HG02588 (cell line): ENCODE measurements at regions not wholly inside any gene's neighbourhood (a gene's known extent, or its start where the extent isn't known, plus 50 kb on each side); places are given as distances from the start of the nearest gene placed in this dataset.

ENCODE experiments used
- ATAC-seq: cut with Tn5 transposase; IDR thresholded peaks from one replicate; pipeline ENCODE4 v1.9.1; 2021; ENCODE audit warnings: mild to moderate bottlenecking, moderate library complexity; ENCODE audit not compliant: unreplicated experiment

DNA sequence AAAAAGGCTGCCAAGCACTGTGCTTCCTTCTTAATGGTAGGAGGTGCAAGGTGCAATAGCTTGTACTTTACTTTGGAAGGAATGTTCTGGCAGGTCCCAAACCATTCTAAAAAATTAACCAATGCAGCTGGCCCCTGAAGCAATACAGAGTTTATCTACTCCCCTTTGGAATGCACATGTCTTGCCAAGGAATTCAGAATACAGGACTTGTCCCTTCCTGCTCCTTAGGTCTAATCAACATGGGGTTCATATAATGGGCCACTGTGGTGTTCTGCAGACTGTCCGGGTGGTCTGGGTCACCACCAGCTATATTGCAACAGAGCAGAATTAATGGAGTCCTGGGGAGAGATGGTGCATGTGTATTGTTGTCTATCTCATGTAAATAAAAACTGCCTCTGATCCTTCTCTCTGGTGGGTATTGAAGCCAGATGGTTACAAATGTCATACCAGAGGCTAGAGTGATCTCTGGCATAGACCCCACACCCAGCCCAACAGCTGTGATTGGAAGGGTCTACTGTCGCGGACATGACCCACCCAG is 112.8 kb downstream of the RIPK4 start:
- no peak for ATAC-seq

DNA sequence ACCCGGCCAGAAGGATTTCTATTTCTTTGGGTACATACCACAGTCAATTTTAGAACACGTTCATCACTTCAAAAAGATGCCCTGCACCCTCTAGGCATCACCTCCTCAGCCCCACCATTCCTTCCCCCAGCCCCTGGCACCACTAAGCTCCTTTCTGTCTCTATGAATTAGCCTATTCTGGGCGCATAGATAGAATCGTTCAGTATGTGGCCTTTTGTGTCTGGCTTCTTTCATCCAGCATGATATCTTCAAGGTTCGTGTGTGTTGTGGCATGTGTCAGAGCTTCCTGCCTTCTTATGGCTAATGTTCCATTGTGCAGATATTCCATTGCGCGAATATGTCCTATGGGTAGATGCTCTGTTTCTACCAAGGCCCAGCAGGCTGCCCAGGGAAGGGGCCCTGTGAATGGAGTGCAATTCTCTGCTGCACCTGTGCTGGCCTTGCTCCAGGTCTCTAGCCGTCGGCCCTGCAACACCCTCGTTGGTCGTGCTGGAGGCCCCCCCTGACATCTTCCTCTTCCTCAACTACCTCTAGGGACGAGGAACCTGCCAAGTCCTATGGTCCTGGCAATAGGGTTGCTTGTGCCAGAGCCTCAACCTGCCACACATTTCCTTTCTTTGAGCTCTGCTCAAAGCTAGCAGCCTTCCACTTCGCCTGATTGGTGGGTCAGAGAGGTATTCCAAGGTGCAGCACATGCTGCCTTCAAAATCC is 113.5 kb downstream of the RIPK4 start:
- ATAC-seq = no peak

DNA sequence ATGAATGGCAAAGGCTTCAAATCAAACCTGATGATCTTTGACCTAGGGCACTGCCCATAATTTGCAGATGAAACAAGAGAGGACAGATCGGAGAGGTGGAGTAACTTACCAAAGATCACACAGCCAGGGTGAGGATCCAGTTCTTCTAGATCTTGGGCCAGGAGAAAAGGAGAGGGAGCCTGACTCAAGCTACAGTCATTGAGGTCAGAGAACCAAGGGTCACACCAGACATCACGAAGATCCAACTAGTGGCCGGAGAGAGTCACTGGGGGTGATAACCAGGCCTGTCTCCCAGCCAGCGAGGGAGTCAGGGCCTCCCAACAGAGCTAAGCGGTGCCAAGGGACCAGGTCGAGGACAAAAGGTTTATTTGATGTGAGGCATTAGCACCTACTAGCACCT is 115.0 kb downstream of the RIPK4 start:
- ATAC-seq = no peak

DNA sequence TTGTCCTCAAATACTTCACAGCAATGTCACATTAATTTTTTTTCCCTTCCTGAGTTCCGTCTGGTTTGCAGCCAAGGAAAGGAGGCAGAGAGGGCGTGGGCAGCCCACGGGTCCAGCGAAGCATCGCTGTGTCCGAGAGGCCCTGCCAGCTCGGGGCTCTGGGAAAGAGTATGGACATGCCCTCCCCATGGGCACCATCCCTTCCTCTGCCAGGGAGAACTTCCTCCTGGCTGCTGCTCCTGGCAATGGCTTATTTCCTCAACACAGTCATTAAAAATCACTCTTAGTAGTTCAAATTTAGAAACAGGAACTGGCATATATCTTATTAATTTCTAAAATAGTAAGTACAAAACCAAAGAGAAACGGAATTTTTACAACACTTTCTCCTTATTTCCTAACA is 115.4 kb downstream of the RIPK4 start:
- no peak for ATAC-seq

DNA sequence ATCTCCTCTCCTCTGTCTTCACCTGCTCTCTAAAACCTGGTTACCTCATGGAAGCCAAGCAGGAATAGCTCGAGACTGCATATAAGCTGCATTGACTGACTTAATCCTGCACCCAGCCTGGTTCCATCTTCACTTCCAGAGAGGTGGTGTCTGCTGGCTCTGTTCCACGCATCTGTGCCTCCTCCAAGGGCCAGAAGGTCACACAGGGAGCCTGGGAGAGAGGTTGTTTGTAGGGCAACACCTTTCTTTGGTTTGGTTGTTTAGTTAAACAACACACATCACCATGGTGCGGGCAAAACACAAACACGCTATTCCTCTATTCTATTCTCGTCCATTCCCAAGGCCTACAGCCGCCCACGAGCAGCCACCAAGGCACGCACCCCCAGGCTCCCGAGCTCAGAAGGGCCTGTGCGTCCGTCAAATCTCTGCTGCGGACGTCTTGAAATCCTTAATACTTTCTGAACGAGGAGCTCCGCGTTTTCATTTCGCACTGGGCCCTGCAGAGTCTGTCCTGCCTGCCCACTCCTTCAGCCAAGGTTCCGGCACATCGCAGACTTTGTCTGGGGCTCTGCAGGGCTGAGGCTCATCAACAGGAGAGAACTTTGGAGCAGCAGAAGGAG is 116.2 kb downstream of the RIPK4 start:
- no peak for ATAC-seq

DNA sequence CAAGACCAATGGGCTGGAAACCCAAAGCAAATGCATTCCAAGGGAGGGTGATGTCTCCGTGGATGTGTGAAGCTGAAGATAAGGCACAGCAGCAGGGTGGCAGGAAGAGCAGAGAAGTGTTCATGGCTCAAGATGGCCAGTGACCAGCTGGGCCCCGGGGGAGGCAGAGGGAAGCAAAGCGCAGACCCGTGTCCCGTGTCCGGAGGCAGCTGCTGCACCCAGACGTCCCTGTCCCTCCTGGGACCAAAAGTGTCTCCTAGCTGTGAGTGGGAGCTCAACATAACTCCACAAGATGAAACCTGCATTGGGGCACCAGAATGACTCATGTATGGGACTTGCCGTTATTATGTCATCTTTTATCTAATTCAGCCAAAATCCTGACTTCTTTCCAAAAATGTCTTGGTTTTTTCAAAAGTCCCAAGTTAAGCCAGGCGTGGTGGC is 118.2 kb downstream of the RIPK4 start:
- ATAC-seq = no peak

DNA sequence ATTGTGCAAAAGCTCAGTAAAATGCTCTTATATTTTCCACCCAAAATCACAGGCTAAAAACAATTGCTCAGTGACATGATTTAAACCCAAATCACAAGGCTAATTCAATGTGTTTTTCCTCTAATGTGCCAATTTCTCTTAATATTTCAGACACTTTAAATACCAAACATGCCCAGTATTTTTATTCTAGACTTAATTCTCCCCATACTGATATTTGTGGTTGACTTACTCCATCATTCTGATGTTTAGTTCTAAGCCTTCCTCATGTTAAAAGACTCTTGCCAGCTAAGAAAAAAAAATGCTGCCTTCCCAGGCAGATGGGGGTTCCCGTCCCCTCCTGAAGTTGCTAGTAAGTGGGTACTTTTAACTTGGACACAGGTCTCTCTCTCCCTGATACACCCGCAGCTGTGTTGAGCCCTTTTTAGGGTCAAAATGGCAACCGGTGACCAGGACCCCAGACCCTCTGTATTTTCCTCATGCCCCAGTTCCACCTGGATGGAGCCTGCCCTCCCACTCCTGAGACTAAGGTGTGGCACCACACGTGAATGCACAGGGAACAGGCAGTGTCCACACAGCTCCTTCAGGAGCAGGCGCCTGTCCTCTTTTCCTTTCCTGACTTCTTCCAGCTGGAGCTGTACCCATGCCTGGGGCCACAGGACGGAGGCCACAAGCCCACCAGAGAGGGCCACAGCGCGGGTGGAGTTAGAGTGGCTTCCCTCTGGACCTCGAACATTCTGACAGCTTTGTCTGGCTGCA is 118.9 kb downstream of the RIPK4 start:
- ATAC-seq = no peak

DNA sequence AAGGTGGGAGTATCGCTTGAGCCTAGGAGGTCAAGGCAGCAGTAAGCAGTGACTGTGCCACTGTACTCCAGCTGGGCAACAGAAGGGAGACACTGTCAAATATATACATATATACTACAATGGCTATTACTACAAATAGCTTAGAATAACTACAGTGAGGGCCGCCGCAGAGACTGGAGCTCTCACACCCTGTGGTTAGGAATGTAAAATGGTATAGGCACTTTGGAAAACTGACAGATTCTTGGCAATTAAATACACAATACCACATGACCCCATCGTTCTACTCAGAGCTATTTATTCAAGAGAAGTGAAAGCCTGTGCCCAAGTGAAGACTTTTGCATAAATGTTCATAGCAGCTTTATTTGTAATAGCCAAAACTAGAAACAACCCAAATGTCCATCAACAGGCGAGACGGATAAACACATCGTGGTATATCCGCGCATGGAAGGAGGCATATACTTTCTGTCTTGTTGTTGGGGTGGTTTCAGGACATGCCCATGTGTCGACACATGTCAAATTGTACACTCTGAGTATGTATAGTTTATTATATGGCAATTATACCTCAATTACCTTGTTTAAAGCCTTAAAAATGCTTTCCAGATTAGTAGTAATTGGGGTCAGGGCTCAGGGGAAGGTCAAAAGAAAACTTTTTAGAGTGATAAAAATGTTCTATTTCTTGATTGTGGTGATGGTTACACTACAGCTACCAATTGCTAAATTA is 123.4 kb downstream of the RIPK4 start:
- no peak for ATAC-seq

DNA sequence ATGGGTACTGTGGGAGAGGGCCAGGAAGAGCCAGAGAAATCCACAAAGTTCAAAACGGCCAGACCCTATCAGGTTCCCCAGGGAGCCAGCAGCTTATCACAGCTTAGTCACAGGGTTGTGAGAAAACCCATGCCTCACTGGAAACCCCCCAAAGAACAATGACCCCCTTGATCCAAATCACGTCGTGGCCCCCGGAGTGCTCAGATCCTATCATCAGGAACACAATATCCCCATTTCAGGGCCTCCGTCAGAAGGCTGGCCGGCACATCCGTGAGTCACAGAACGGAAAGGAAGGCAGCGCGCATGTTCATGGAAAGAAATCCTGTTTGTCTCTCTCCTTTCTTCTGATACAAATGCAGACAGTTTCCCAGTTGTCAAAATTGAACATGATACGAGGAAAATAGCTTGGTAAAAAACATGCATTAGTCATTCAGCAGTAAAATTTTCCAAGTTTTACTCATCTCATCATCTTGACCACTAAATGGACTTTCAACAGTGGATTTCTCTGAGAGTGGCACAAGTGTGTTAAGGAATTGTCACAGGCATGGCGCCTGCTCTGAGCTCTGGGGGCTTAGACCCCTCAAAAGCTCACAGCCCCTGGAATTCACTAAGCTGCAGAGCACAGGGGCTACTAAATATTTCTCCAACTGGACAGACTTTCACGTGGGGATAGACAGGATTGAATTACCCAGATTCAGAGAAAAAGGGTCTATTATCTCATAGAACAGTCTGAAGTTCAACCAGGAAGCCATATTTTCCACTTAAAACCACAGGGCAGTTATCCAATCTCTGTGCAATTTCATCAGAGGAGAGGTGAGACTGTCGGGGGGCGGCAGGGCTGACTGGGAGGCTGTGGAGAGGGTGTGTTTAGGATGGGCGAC is 124.8 kb downstream of the RIPK4 start:
- ATAC-seq = no peak

DNA sequence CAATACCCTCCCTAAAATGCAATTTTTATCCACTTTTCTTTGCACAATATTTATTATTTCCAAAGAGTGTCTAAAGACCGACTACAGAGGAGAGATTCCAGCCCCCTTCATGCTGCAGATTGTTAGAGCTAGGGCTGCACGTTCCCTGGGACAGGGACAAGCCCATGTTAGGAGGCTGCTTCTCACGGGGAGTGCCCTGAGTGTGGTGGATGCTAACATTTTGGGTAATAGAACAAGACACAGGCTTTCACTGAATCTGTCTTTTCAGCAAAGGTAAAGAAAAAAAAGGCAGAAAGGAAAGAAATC is 125.4 kb downstream of the RIPK4 start:
- ATAC-seq = no peak

DNA sequence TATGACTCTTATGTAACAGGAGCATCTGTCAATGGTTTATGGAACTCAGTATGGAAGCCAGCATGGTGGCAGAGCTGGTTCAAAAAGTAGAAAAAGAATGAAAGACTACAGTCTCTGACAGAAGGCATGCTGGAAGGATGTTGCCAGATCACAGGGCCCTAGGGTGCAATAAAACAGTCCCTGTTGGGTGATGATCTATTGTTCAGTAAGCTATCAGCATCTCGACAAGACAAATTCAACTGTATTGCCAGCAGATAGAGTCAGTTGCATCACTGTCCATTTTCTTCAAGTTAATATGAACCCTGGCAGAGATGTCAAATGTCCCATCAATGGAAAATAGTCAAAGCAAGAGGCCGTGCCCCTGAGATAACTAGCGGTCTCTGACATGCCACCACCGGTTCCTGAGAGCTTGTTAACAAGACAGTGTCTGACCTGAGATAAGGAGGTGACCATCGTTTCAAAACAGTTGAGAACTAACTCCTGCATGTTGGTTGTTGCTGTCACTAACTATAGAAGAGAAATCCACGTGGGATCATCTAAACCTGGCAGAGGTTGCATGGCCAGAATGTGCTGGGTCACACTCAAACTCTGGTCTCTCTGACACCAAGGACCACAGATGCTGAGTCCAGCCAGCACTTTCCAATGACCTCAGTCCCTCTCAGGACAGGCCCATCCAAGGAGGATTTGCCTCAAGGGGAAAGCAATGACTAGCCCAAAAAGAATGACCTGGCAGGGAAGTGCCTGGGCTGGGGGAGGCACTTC is 125.9 kb downstream of the RIPK4 start:
- no peak for ATAC-seq

DNA sequence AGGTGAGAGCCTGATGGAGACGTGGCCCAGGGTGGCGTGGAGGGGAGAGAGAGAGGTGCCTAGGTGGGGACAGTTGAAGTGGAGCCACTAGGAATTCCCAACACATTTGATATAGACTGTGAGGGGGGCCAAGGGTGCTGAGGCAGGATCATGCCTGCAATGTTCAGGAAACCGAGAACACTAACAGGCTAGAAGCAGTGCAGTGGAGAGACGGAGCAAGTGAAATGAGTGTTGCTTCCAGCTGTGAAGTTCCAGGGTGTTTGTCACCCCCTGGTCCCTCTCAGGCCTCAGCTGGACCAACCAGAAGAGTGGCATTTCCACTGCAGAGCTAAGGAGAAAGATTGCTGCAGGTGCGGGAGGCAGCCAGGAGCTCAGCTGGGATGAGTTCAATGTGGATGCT is 127.1 kb downstream of the RIPK4 start:
- ATAC-seq = no peak

DNA sequence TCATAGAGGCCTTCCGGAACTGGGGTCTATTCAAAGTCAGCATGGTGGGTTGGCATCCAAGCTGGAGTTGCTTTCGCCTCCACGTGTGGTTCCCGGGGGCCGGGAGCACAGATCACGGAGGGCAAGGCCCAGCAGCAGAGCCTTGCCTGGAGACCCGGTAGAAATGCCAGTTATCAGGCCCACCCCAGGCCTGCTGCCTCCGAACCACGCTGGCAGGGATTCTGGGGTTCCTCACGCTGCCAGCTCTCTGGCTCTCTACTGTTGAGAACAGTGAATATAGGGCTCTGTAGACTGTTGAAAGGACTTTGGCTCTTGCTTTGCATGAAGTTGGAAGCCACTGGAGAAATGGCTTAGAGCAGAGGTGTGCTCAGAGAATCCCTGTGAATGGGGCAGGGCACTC is 127.5 kb downstream of the RIPK4 start:
- ATAC-seq = no peak

DNA sequence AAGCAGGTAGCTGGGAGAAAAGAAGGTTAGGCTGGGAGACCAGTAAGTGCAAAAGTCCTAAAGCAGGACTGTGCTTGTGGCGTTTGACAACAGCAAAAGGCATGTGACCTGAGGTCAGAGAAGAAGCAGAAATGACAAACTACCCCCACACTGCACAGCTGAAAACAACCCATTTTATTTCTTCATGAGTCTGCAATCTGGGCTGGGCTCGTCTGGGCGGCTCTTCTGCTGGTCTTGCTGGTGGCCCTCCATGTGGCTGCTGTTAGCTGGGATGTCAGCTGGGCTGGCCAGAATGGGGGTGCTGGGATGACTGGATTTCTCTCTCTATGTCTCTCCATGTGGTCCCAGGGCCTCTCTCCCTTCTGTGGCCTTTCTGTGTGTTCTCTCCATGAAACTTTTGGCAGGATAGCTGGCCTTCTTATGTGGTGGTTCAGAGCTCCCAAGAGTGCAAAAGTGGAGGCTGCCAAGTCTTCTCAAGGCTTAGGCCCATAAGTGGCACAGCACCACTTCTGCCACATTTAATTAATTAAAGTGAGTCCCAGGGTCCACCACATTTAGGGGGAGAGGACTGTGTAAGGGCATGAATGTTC is 128.6 kb downstream of the RIPK4 start:
- ATAC-seq = no peak

DNA sequence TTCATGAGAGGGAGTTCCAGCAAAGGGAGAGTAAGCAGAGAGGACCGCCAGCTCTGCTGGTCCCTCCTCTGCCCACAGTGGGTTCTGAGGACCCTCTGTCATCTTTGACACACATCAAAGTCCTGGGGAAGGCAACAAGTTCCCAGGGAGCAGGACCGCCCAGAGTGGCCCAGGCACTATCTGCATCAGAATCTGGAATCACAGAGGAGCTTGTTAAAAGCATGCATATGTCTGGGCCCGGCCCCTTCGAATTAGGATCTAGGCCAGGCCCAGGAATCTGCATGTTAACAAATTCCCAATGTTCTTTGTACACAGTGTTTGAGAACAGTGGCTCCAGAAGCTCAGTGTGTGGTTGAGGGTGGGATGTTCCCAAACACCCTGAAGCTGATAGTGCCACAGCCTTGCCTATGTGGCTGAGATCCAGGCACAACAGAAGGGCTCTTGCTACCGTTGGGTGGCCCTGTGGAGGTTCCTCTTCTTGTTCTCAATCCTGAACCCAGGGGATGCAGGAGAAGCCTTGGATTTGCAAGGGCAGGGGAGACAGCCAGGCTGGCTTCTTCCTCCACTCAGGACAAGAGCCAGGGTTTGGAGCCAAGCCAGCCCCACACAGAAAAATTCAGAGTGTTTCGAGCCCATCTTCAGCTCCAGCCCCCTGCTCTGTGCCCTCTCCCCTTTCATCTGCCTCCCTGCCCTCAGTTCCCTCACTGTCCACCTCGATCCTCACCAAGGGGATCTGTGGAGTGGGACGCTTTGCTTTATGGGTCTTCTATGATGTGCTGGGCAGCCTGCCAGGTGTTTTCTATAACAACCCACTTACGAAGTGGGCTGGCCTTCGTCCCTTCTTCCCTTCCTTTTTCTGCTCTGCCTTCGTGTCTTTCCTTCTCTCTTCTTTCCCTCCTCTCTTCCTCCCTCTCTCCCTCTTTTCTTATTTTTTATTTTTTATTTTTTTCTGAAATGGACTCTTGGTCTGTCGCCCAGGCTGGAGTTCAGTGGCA is 129.0 kb upstream of the TMPRSS2 start:
- no peak for ATAC-seq

DNA sequence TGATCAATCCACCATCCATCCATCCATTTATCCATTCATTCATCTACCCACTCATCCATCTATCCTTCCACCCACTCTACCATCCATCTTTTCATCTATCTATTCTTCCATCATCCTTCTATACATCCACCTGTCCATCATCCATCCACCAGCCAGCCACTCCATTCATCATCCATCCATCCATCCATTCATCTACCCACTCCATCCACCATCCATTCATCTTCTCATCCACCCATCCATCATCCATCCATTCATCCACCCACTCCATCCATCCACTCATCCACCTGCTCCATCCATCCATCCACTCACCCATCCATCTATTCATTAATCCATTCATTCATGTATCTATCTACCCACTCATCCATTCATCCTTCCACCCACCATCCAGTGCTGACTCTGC is 127.9 kb upstream of the TMPRSS2 start:
- no peak for ATAC-seq

DNA sequence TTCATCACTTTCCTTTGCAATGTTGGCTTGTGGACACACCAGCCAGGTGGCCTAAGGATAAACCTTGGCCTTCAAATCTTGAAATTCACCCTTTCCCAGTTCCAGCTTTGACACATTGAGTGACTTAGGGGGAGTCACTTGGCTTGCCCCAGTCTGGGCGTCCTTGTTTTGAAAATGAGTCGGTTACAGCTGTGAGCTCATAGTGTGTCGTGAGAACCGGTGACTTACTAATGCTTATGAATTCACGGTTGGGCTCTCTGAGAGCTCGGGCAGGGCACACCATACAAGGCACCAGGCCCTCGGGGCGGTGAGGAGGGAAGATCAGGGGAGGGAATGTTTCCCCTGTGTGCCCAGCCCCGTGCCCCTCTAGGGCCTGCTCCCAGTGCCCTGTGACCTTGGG is 126.9 kb upstream of the TMPRSS2 start:
- ATAC-seq = no peak

DNA sequence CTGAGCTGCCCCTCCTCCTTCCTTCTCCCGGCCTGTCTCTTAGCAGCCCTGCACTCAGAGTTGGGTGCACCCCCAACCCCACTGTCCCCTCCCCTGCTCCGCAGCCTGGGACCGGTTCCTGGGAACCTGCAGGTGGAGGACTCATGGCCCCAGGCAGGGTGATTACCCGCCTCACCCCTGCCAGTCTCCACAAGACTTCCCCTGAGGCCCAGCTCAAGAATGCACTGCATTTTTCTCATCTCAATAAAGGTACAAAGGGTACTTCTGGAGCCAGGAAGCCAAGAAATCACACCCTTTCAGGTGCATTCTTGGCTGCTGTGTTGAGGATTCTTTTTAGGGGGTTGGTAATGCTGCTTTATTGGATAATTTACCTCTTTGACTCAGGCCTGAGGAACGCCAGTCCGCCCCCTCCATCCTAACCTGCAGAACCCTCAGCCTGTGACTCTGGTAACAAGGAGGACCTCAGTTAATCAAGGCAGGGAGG is 126.3 kb upstream of the TMPRSS2 start:
- no peak for ATAC-seq
